Upper lobe of left lung (tissue), 4 donors: ENCODE measurements at regions not wholly inside any gene's neighbourhood (a gene's known extent, or its start where the extent isn't known, plus 50 kb on each side); places are given as distances from the start of the nearest gene placed in this dataset.

ENCODE experiments used
- CTCF ChIP-seq, 6 experiments: fragments of 450-650 bp in 4 of 6; fragments of 200-600 bp in 2 of 6; sonication (generic) in 2 of 6; IDR thresholded peaks; one replicate each; pipeline ENCODE4 v1.5.1; 2016 to 2019; ENCODE audit warnings: antibody characterized with exemption in 6 of 6
- EP300 ChIP-seq, 4 donors: sonication (generic); formaldehyde crosslinking; IDR thresholded peaks; one replicate each; pipeline ENCODE4 v1.5.1; 2017; ENCODE audit warnings: antibody characterized with exemption in 4 of 4, control low read depth in 2 of 4

- no peak for TF ChIP-seq EP300 (IDR thresholded peaks at IDR 0.05)
- no peak for TF ChIP-seq CTCF (IDR thresholded peaks at IDR 0.05)
Observed at GRCh38 chr16:86450691-86451090, 59.6 kb upstream of the FOXF1 start.
